Hematopoietic multipotent progenitor cell treated with erythropoietin and hydrocortisone succinate and interleukin-3 and kit ligand, for 17 days (in vitro differentiated cells): ENCODE measurements at regions not wholly inside any gene's neighbourhood (a gene's known extent, or its start where the extent isn't known, plus 50 kb on each side); places are given as distances from the start of the nearest gene placed in this dataset.

ENCODE experiments used
- DNase-seq: peaks from one replicate; pipeline ENCODE4 v3.0.0-alpha.2; 2015; ENCODE audit warnings: low spot score

- DNase-seq: no peak
These were observed 182.0 kb upstream of the SMIM23 start for GRCh38 chr5:171603591-171603990.

- no peak for DNase-seq
These were observed 181.4 kb upstream of the SMIM23 start for GRCh38 chr5:171604195-171604594.

- DNase-seq: peak; percentile 43
These were observed 179.1 kb upstream of the SMIM23 start for GRCh38 chr5:171606414-171607024.

- no peak for DNase-seq
These were observed 177.8 kb upstream of the SMIM23 start for GRCh38 chr5:171607863-171608262.

GRCh38 chr5:171609806-171610452 is 175.7 kb upstream of the SMIM23 start:
- no peak for DNase-seq

GRCh38 chr5:171610686-171611085 is 174.9 kb upstream of the SMIM23 start:
- no peak for DNase-seq

- no peak for DNase-seq
These were observed 172.9 kb upstream of the SMIM23 start for GRCh38 chr5:171612749-171613148.

- no peak for DNase-seq
These were observed 171.1 kb upstream of the SMIM23 start for GRCh38 chr5:171614511-171614910.

- no peak for DNase-seq
These were observed 170.5 kb upstream of the SMIM23 start for GRCh38 chr5:171614971-171615653.

- DNase-seq: no peak
These were observed 169.6 kb upstream of the SMIM23 start for GRCh38 chr5:171615705-171616640.

GRCh38 chr5:171617266-171617665 is 168.4 kb upstream of the SMIM23 start:
- no peak for DNase-seq

- no peak for DNase-seq
These were observed 167.6 kb upstream of the SMIM23 start for GRCh38 chr5:171617817-171618591.

- no peak for DNase-seq
These were observed 166.4 kb upstream of the SMIM23 start for GRCh38 chr5:171619196-171619595.

GRCh38 chr5:171619744-171620143 is 165.9 kb upstream of the SMIM23 start:
- no peak for DNase-seq

- DNase-seq: no peak
These were observed 163.6 kb upstream of the SMIM23 start for GRCh38 chr5:171622010-171622409.

- DNase-seq: no peak
These were observed 162.5 kb upstream of the SMIM23 start for GRCh38 chr5:171623107-171623506.

- no peak for DNase-seq
These were observed 162.0 kb upstream of the SMIM23 start for GRCh38 chr5:171623551-171624097.

GRCh38 chr5:171624396-171624795 is 161.2 kb upstream of the SMIM23 start:
- no peak for DNase-seq

GRCh38 chr5:171625646-171626045 is 160.0 kb upstream of the SMIM23 start:
- no peak for DNase-seq

GRCh38 chr5:171627936-171628632 is 157.5 kb upstream of the SMIM23 start:
- no peak for DNase-seq

GRCh38 chr5:171628633-171628974 is 157.0 kb upstream of the SMIM23 start:
- no peak for DNase-seq
